ENCODE measurements at regions not wholly inside any gene's neighbourhood (a gene's known extent, or its start where the extent isn't known, plus 50 kb on each side); places are given as distances from the start of the nearest gene placed in this dataset.
"Not testable (repeated sequence)": the region's sequence is repeated elsewhere in the genome, so short reads cannot be mapped to it uniquely, and the experiment has no call there.

- DNase-seq (ENCODE audit: low spot score) (no peak), ATAC-seq (ENCODE audit: insufficient number of reproducible peaks, low FRiP score, low read depth) (no peak)
- Histone ChIP-seq H3K4me1 (ENCODE audit: control insufficient read depth in 1 of 2, low read depth in 2 of 2) (no peaks in the 10 kb centered on the region), H3K36me3 (no peaks in the 10 kb centered on the region), H3K27me3 (replicated peaks; ENCODE audit: insufficient read depth) (no peaks in the 10 kb centered on the region), H3K4me3 (no peak overlapping the region), H3K27ac (no peak overlapping the region), H3K9me3 (no peaks in the 10 kb centered on the region)
- no peak for TF ChIP-seq CTCF (IDR thresholded peaks at IDR 0.05)
Observed at GRCh38 chr12:131642771-131643170, 68.1 kb upstream of the SFSWAP start.

- Histone ChIP-seq H3K4me1 (ENCODE audit: control insufficient read depth in 1 of 2, low read depth in 2 of 2) (no peaks in the 10 kb centered on the region), H3K27me3 (replicated peaks; ENCODE audit: insufficient read depth) (no peaks in the 10 kb centered on the region), H3K36me3 (no peaks in the 10 kb centered on the region), H3K27ac (no peak overlapping the region), H3K9me3 (no peaks in the 10 kb centered on the region), H3K4me3 (no peak overlapping the region)
- no peak for DNase-seq (ENCODE audit: low spot score)
- no peak for ATAC-seq (ENCODE audit: insufficient number of reproducible peaks, low FRiP score, low read depth)
- TF ChIP-seq CTCF (IDR thresholded peaks at IDR 0.05), result no peak
Observed at GRCh38 chr12:131643631-131644452, 67.0 kb upstream of the SFSWAP start.

GRCh38 chr12:131644481-131644880 is 66.4 kb upstream of the SFSWAP start:
- no peak for ATAC-seq (ENCODE audit: insufficient number of reproducible peaks, low FRiP score, low read depth)
- Histone ChIP-seq H3K36me3 (no peaks in the 10 kb centered on the region), H3K4me3 (no peak overlapping the region), H3K4me1 (ENCODE audit: control insufficient read depth in 1 of 2, low read depth in 2 of 2) (no peaks in the 10 kb centered on the region), H3K9me3 (no peaks in the 10 kb centered on the region), H3K27ac (no peak overlapping the region), H3K27me3 (replicated peaks; ENCODE audit: insufficient read depth) (no peaks in the 10 kb centered on the region)
- TF ChIP-seq CTCF (IDR thresholded peaks at IDR 0.05), result no peak
- DNase-seq (ENCODE audit: low spot score), result no peak

- not testable (repeated sequence) for H3K4me3 ChIP-seq; H3K36me3 ChIP-seq; H3K9me3 ChIP-seq; H3K4me1 ChIP-seq (ENCODE audit: control insufficient read depth in 1 of 2, low read depth in 2 of 2); ATAC-seq (ENCODE audit: insufficient number of reproducible peaks, low FRiP score, low read depth); DNase-seq (ENCODE audit: low spot score); H3K27ac ChIP-seq; H3K27me3 ChIP-seq (replicated peaks; ENCODE audit: insufficient read depth)
Observed at GRCh38 chr12:131644917-131645316, 66.0 kb upstream of the SFSWAP start.

- not testable (repeated sequence) for DNase-seq (ENCODE audit: low spot score); H3K9me3 ChIP-seq; H3K27ac ChIP-seq; H3K27me3 ChIP-seq (replicated peaks; ENCODE audit: insufficient read depth); H3K4me3 ChIP-seq; ATAC-seq (ENCODE audit: insufficient number of reproducible peaks, low FRiP score, low read depth); H3K4me1 ChIP-seq (ENCODE audit: control insufficient read depth in 1 of 2, low read depth in 2 of 2); H3K36me3 ChIP-seq
Observed at GRCh38 chr12:131645557-131645956, 65.3 kb upstream of the SFSWAP start.

- DNase-seq (ENCODE audit: low spot score); H3K27me3 ChIP-seq (replicated peaks; ENCODE audit: insufficient read depth); ATAC-seq (ENCODE audit: insufficient number of reproducible peaks, low FRiP score, low read depth); H3K9me3 ChIP-seq; H3K36me3 ChIP-seq; H3K4me1 ChIP-seq (ENCODE audit: control insufficient read depth in 1 of 2, low read depth in 2 of 2); H3K27ac ChIP-seq; H3K4me3 ChIP-seq: not testable (repeated sequence)
Observed at GRCh38 chr12:131646444-131646843, 64.4 kb upstream of the SFSWAP start.

GRCh38 chr12:131647667-131648066 is 63.2 kb upstream of the SFSWAP start:
- no peaks in the 10 kb centered on the region for H3K4me1 ChIP-seq (ENCODE audit: control insufficient read depth in 1 of 2, low read depth in 2 of 2)
- H3K27me3 ChIP-seq (replicated peaks; ENCODE audit: insufficient read depth), result no peaks in the 10 kb centered on the region
- no peak overlapping the region for H3K27ac ChIP-seq
- H3K4me3 ChIP-seq, result no peak overlapping the region
- no peaks in the 10 kb centered on the region for H3K9me3 ChIP-seq
- TF ChIP-seq CTCF (IDR thresholded peaks at IDR 0.05), result no peak
- DNase-seq (ENCODE audit: low spot score) (no peak), ATAC-seq (ENCODE audit: insufficient number of reproducible peaks, low FRiP score, low read depth) (no peak)
- H3K36me3 ChIP-seq, result no peaks in the 10 kb centered on the region

GRCh38 chr12:131655469-131656174 is 55.3 kb upstream of the SFSWAP start:
- DNase-seq (ENCODE audit: low spot score); H3K4me3 ChIP-seq; H3K27me3 ChIP-seq (replicated peaks; ENCODE audit: insufficient read depth); H3K9me3 ChIP-seq; H3K36me3 ChIP-seq; H3K4me1 ChIP-seq (ENCODE audit: control insufficient read depth in 1 of 2, low read depth in 2 of 2); ATAC-seq (ENCODE audit: insufficient number of reproducible peaks, low FRiP score, low read depth); H3K27ac ChIP-seq: not testable (repeated sequence)

GRCh38 chr12:131656796-131657195 is 54.1 kb upstream of the SFSWAP start:
- not testable (repeated sequence) for H3K4me3 ChIP-seq; H3K36me3 ChIP-seq; DNase-seq (ENCODE audit: low spot score); H3K4me1 ChIP-seq (ENCODE audit: control insufficient read depth in 1 of 2, low read depth in 2 of 2); H3K27me3 ChIP-seq (replicated peaks; ENCODE audit: insufficient read depth); H3K27ac ChIP-seq; H3K9me3 ChIP-seq; ATAC-seq (ENCODE audit: insufficient number of reproducible peaks, low FRiP score, low read depth)

Data from thoracic aorta (tissue), 2 donors.